Fibroblast of skin of right biceps (primary cell): ENCODE measurements at regions not wholly inside any gene's neighbourhood (a gene's known extent, or its start where the extent isn't known, plus 50 kb on each side); places are given as distances from the start of the nearest gene placed in this dataset.

Experiments used
- DNase-seq: peaks from one replicate; pipeline ENCODE4 v3.0.0-alpha.2; 2013

DNA sequence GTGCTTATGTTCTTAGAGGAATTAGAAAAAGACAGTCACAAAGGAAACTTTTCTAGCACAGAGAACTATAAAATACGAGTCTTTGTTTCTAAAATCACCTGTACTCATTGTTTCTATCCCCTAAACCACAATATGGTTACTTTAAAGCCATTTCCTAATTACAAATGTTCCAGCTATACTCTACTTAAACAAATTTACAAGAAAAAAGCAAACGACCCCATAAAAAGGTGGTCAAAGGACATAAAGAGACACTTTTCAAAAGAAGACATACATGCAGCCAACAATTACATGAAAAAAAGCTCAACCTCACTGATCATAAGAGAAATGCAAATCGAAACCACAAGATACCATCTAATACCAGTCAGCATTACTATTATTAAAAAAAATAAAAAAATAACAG, 447.3 kb downstream of the RAB28 start:
- DNase-seq = no peak

DNA sequence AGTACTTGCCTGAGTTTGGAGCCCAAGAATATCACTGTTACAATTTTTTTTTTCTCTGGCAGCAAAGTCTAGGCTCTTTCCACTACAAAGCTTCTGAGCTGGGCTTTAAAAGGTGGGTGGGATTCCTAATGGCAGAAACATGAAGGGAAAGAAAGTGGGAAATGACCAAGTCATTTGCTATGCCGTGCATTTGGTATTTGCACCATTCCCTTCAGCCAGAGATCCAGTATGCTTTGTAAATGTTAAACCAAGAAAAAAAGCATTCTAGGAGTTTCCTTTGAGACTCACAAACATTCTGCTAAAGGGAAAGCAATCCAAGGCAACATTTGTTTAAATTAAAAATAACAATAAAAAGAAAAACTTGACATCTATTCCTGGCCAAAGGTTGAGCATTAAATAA, 451.2 kb downstream of the RAB28 start:
- no peak for DNase-seq

- DNase-seq = no peak
Measured at GRCh38 chr4:13024147-13025105, 459.7 kb downstream of the RAB28 start.

GRCh38 chr4:13007802-13008470, 476.2 kb downstream of the RAB28 start:
- no peak for DNase-seq

- DNase-seq = no peak
Measured at GRCh38 chr4:12993923-12994322, 490.2 kb downstream of the RAB28 start.

GRCh38 chr4:12987284-12987683, 496.9 kb downstream of the RAB28 start:
- no peak for DNase-seq

- DNase-seq = no peak
Measured at GRCh38 chr4:12979797-12980196, 504.3 kb downstream of the RAB28 start.

- DNase-seq = no peak
Measured at GRCh38 chr4:12978310-12978709, 505.8 kb downstream of the RAB28 start.

DNA sequence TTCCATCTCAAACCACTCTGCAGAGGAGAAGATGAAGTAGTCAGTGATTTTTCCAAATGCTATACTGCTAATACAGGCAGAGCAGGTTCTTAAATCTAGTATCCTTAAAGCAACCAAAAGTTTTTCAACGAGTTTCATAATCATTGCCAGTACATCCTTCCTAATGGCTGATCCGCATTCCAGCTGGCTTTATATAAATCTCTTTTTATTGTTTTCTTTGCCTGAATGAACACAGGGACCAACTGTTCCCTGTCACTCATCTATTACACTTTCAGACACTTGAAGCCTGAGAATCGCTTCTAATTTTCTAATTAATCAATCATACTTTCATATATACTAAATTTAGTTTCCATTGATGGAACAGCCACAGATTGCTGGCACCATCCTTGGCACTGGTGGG, 508.6 kb downstream of the RAB28 start:
- DNase-seq = no peak

DNA sequence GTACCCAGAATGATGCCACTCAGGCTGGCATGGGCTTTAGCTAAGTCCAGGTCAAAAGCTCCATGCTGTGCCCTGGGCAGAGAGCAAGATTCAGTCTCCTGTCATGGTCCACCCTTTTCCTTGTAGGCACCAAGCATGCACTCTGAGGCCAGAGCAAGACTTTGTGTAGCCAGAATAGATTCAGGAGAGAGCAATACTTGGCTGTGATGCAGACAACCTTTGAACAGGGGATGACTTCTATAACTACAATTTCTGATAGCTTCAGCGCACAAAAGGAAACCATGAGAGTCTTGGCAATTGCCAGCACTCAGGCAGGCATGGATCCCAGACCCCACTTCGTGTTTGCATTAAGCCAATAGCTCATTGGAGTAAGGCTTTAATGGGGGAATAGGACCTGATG, 510.6 kb downstream of the RAB28 start:
- DNase-seq = no peak

- DNase-seq = no peak
Measured at GRCh38 chr4:12968345-12968744, 515.8 kb downstream of the RAB28 start.

GRCh38 chr4:12966726-12967125, 517.4 kb downstream of the RAB28 start:
- no peak for DNase-seq

DNA sequence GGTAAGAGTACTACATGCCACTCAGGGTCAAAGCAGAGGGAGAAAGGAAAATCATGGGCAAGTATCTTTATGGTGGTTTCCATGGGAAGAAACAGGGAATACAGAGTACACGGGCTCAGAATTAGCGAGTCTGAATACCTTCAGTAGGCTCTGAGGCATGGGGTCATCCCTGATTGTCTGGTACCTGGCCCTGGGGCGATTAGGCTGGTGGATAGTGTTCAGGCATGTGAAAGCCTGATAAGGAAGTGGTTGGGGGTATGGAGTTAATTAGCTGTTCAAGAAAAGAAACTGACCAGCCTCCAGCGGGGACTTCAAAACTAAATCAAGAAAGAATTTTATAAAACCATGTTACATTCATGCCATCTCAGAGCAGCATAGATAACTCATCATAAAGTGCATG, 518.8 kb downstream of the RAB28 start:
- DNase-seq = no peak

- DNase-seq = no peak
Measured at GRCh38 chr4:12963912-12964311, 520.2 kb downstream of the RAB28 start.

GRCh38 chr4:12963291-12963690, 520.8 kb downstream of the RAB28 start:
- DNase-seq = no peak

GRCh38 chr4:12961713-12962112, 522.4 kb downstream of the RAB28 start:
- DNase-seq = no peak

DNA sequence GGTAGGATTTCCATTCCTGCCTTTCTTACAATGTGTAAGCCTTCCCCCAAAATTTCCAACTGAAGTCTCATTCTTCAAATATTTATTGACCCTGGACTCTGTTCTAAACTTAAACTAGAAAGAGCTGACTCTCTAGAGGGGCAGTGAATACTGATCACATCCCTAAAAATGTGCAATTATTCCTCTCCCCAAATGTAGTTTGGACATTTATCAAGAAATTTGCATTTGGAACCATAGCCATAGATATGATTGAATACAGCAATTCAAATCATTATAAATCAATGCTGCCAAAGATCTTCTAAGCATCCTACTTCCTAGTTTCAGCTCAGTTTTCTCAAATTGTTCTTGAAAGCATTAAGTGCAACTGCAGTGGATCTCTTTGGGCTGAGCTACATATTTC, 525.7 kb downstream of the RAB28 start:
- no peak for DNase-seq

GRCh38 chr4:12957108-12957507, 527.0 kb downstream of the RAB28 start:
- DNase-seq = no peak

DNA sequence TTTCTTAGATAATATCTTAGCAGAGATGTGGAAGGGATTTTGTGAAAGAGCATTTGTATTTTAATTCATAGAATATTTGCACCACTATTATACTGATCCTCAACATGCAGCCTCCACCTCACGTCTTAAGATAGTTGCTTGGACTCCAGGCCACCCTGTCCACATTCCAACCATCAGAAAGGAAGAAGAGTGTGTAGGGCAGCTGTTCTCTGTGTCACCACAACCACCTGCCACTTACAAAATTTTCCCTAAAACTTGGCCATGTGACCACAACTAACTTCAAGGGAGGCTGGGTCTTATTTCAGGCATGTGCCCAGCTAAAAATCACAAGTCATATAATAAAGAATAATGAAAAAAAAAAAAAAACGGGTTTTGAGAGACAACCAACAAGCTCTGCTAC, 528.1 kb downstream of the RAB28 start:
- no peak for DNase-seq

DNA sequence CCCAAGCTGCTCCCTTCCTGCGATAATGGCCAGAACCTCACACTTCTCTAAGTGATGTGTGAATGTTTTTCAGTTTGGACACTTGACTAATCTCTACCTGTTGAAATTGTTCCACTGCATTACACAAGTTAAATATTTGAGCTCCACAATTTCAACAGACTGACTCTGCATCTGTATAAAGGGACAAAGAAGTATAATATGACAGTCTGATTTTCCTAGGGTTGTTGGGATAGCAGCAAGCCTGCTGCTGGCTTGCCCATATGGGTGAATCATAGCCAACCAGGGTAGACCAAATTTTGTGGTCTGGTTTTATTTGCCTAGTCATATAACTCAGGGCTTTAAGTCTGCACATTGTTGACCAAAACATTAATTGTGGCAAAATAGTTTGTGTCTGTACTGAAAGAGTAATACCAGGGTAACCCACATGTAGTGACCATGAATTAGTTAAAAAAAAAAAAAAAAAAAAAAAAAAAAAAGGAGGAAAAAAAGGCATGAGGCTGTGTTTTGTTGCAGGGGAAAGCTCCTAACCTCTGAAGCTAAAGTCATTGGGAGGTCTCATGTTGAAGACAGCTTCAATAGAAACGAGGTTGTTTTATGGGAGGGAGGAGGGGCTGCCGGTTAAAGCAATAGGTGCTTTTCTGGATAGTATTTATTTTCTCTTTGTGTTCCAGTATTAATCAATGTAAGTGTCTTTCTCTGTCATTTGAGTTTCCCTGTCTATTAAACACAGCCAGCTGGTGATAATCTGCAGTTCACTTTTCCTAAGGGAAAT, 534.2 kb downstream of the RAB28 start:
- no peak for DNase-seq

DNA sequence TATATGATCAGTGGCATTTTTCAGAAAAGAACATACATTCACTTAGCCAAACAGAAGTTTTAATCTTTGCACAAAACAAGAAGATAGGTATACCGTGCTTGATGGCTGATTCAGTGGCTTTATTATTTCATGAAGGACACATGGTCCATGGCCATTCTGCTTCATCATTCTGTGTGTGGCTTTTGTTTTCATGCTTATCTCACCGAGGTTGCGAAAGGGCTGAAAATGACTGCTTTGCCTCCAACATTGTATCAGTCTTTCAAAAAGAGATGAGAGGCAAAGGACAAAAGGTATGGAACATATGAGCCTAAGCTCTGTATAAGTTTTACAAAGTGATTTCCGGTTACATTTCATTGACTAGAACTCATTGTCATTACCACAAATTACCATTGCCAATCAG, 541.1 kb downstream of the RAB28 start:
- no peak for DNase-seq

DNA sequence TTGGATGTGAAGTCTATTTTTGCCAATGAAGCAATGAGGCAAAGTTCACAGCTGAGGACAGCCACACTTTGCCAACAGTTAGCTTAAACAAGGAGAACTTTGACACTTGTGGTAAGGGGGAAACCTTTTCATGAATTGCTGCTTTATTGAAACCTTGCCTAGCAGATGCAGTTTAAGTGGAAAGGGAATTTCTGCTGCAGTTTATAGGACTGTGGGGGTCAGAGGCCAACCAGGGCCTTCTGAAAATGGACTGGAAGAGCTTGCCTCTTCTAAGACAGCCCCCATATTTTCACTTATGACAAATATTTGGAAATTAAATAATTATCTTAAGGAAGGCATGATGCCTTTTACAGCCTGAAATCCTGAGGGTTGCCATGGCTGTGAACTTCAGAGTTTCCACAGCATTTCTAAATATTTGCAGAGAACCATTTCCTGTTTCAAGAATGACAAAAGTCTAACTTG, 550.3 kb downstream of the RAB28 start:
- DNase-seq = no peak

GRCh38 chr4:12932203-12932788, 551.8 kb downstream of the RAB28 start:
- DNase-seq = no peak
